T-cell (primary cell): ENCODE measurements at regions not wholly inside any gene's neighbourhood (a gene's known extent, or its start where the extent isn't known, plus 50 kb on each side); places are given as distances from the start of the nearest gene placed in this dataset.

ENCODE experiments used
- ATAC-seq, 4 experiments: fragments of 200-7000 bp in 3 of 4; fragments of 150-1000 bp in 1 of 4; cut with Tn5 transposase; replicated peaks in 1 of 4; 1 replicate in 3 of 4; 2 replicates in 1 of 4; pipeline ENCODE4 v1.10.0; 2021; ENCODE audit warnings: moderate library complexity in 3 of 4, mild to moderate bottlenecking in 2 of 4, moderate number of reproducible peaks in 1 of 4
- CTCF ChIA-PET, 2 donors: fragments of 300-600 bp; sonication (Branson Sonifier 250); formaldehyde crosslinking; loops; one replicate each; lab custom pipeline; 2022; ENCODE audit warnings: antibody characterized with exemption in 2 of 2; lab: Charles Lee
- POLR2A ChIA-PET, 2 donors: fragments of 300-600 bp; sonication (Branson Sonifier 250); formaldehyde crosslinking; loops; one replicate each; lab custom pipeline; 2022; ENCODE audit warnings: antibody characterized with exemption in 2 of 2; lab: Charles Lee
- DNase-seq, 35 experiments: peaks; one replicate each; pipeline versions ENCODE4 v3.0.0 to v3.0.0-alpha.2; 2013 to 2023
- H3K27ac ChIP-seq: one replicate; pipeline ENCODE4 v1.5.1; 2013; ENCODE audit warnings: low read length
- H3K27me3 ChIP-seq, 2 experiments: replicated peaks in 1 of 2; 1 replicate in 1 of 2; 2 replicates in 1 of 2; pipeline versions ENCODE4 v1.6.1 to v1.7.0; 2013; ENCODE audit warnings: low read length in 1 of 2, mixed read lengths in 1 of 2; ENCODE audit not compliant: control insufficient read depth in 2 of 2, insufficient read depth in 2 of 2; ENCODE audit errors: extremely low read depth in 1 of 2
- H3K36me3 ChIP-seq, 2 donors: 1 replicate in 1 of 2; 2 replicates in 1 of 2; pipeline versions ENCODE4 v1.6.1 to v1.7.0; 2013; ENCODE audit warnings: low read length in 1 of 2; ENCODE audit not compliant: control insufficient read depth in 2 of 2, insufficient read depth in 1 of 2; ENCODE audit errors: extremely low read depth in 1 of 2
- H3K4me1 ChIP-seq, 2 experiments: 1 replicate in 1 of 2; 2 replicates in 1 of 2; pipeline versions ENCODE4 v1.6.1 to v1.7.0; 2013; ENCODE audit warnings: low read length in 2 of 2, mixed read lengths in 1 of 2; ENCODE audit not compliant: insufficient read depth in 2 of 2, control insufficient read depth in 1 of 2; ENCODE audit errors: extremely low read depth in 1 of 2
- H3K4me3 ChIP-seq, 2 donors: 1 replicate in 1 of 2; 2 replicates in 1 of 2; pipeline versions ENCODE4 v1.5.1 to v1.7.0; 2013; ENCODE audit warnings: mild to moderate bottlenecking in 2 of 2, low read length in 1 of 2, moderate library complexity in 1 of 2; ENCODE audit not compliant: control insufficient read depth in 1 of 2; ENCODE audit errors: extremely low read depth in 1 of 2
- H3K9me3 ChIP-seq: 2 replicates; pipeline ENCODE4 v1.7.0; 2013
- H3K27ac Mint-ChIP-seq, 2 donors: one replicate each; pipeline ENCODE4 v1.8.0; 2020 to 2021; ENCODE audit warnings: mild to moderate bottlenecking in 2 of 2, mixed read lengths in 2 of 2
- H3K27me3 Mint-ChIP-seq, 2 donors: one replicate each; pipeline ENCODE4 v1.8.0; 2021 to 2022; ENCODE audit warnings: mixed read lengths in 2 of 2
- H3K36me3 Mint-ChIP-seq: one replicate; pipeline ENCODE4 v1.8.0; 2021; ENCODE audit warnings: mixed read lengths
- H3K4me1 Mint-ChIP-seq, 3 donors: one replicate each; pipeline ENCODE4 v1.8.0; 2020 to 2022; ENCODE audit warnings: mixed read lengths in 3 of 3, mild to moderate bottlenecking in 1 of 3
- H3K4me3 Mint-ChIP-seq, 3 donors: one replicate each; pipeline ENCODE4 v1.8.0; 2020 to 2022; ENCODE audit warnings: mild to moderate bottlenecking in 3 of 3, mixed read lengths in 3 of 3, moderate library complexity in 3 of 3
- H3K9me3 Mint-ChIP-seq, 3 donors: one replicate each; pipeline ENCODE4 v1.8.0; 2020 to 2022; ENCODE audit warnings: mixed read lengths in 3 of 3
- WGBS: methylation state at CpG from one replicate; pipeline ENCODE4 v1.1.5; 2013; ENCODE audit warnings: missing lambda C conversion rate; ENCODE audit not compliant: insufficient coverage; 5-methylcytosine and 5-hydroxymethylcytosine counted together

- no CpG with 5 or more reads among the region's 4 CpGs for whole genome bisulfite sequencing
- H3K27ac ChIP-seq = no peak overlapping the region
- H3K27ac Mint-ChIP-seq = peak overlapping the region in 1 of 2 donors; percentile 39
Measured at GRCh38 chr19:46947866-46948265, 71.8 kb upstream of the NPAS1 start.

DNA sequence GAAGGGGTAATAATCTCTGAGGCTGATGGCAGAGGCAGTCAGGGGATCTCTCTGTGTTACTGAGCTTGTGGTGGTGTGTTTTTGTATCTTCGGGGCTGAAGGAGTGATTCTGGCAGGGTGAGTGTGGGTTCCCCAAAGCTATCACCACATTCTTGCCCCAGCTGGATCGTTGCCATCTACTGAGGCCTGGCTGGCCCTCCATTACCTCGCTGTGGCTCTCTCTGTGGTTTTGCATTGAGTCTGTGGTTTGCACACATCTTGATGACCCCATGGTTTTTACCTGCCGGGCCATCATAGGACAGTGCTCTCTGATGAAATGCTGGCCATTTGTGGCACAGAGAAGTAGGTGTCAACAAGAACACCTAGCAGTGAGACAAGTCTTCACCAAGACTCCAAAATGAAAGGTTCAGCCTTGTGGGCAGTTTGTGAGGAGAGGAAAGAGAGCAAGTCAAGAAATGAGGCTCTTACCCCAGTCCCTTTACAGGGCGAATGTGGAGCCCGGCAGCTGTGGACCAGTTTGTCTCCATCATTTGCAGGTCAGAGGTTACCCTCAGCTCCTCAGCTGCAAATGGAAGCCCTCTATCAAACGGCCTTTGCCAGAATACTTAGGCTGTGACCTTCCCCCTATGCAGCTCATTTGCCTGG lies 69.0 kb upstream of the NPAS1 start:
- ATAC-seq (no peak), DNase-seq (no peak)
- 36% methylated on average over 3 of the region's 7 CpGs for WGBS
- H3K9me3 Mint-ChIP-seq = no peaks in the 10 kb centered on the region
- peaks cover 40 to 77% (median 69%) of the 10 kb centered on the region in 3 donors for H3K4me1 Mint-ChIP-seq
- Histone ChIP-seq H3K27me3 (no peaks in the 10 kb centered on the region), H3K4me3 (no peak overlapping the region), H3K36me3 (peaks cover 4 to 6% of the 10 kb centered on the region in 2 donors), H3K27ac (peak overlapping the region; percentile 43), H3K4me1 (peaks cover 11 to 61% of the 10 kb centered on the region in 2 experiments), H3K9me3 (no peaks in the 10 kb centered on the region)
- no peak overlapping the region for H3K4me3 Mint-ChIP-seq
- H3K36me3 Mint-ChIP-seq = peaks cover 19% of the 10 kb centered on the region
- H3K27ac Mint-ChIP-seq = peak overlapping the region; percentile 81 to 89
- H3K27me3 Mint-ChIP-seq = no peaks in the 10 kb centered on the region
- ChIA-PET POLR2A (no interaction called here), CTCF (interaction anchor here in 1 of 2 donors (0.5 kb wide), 1 partner anchor 53 kb away, joined by 3 read pairs; no protein-coding TSS in a partner anchor)

More at GRCh38 chr19:46947866-46948265, 71.8 kb upstream of the NPAS1 start:
- POLR2A ChIA-PET = no interaction called here
- Mint-ChIP-seq H3K4me3 (no peak overlapping the region), H3K27me3 (no peaks in the 10 kb centered on the region), H3K9me3 (no peaks in the 10 kb centered on the region), H3K4me1 (peaks cover 23 to 69% (median 59%) of the 10 kb centered on the region in 3 donors), H3K36me3 (peaks cover 24% of the 10 kb centered on the region)
- ATAC-seq = no peak
- no peak overlapping the region for H3K4me3 ChIP-seq
- no peaks in the 10 kb centered on the region for H3K9me3 ChIP-seq
- CTCF ChIA-PET = interaction anchor here in 1 of 2 donors (0.6 kb wide), 1 partner anchor 1222 kb away, joined by 10 read pairs; no protein-coding TSS in a partner anchor
- peaks cover 0 to 45% of the 10 kb centered on the region in 2 experiments for H3K4me1 ChIP-seq
- peaks cover 4 to 8% of the 10 kb centered on the region in 2 donors for H3K36me3 ChIP-seq
- no peaks in the 10 kb centered on the region for H3K27me3 ChIP-seq
- no peak for DNase-seq

DNA sequence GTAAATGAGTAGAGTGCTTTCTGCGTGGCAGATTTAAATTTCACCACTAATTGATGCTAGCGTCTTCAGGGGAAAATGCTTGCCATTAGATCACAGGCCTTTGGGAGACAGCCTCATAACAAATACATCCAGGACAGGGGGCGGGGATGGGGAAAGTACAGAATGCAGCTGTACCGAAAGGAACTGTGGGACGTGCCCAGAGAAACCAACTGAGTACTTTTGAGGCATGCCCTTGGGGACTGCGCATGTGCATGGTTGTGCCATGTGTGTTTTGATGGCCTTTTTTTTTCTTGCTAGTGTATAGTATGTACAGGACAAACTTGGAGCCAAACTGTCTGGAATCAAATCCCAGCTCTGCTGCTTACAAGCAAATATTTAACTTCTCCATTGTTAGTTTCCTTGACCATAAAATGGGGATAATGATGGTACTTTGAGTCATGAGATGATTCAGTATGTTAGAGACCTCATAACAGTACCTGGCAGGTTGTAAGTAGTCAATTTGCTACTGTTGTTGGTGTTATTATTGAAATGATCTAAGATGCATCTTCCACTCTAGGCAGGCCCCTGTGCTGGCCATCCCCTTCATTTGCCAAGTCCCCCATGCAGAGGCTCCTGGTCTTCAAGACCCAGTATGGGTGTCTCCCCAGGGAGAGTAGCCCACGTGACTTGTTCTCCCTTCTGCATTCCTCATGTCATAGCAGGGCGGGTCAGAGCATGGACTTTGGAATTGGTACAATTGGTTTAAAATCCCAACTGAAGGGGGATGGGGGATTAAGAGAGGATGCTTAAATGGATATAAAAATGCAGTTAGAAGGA lies 68.3 kb upstream of the NPAS1 start:
- POLR2A ChIA-PET = no interaction called here

DNA sequence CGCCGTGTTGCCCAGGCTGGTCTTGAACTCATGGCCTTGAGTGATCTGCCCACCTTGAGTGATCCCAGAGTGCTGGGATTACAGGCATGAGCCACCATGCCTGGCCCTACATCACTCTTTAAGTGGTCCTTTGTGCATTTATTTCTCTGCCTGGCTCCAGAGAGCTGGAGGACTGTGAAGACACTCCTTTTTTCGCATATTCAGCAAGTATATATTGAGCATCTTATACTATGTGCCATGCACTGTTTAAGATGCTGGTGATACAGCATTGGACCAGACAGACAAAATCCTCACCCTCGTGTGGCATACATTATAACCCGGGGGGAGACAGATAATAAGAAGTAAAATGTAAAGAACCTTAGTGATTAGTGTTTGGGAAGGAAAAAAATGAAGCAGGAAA lies 66.8 kb upstream of the NPAS1 start:
- H3K4me1 Mint-ChIP-seq = peaks cover 49 to 83% (median 76%) of the 10 kb centered on the region in 3 donors
- ATAC-seq (no peak), DNase-seq (no peak)
- WGBS = 96% methylated on average over 2 of the region's 5 CpGs
- POLR2A ChIA-PET = no interaction called here
- Histone ChIP-seq H3K36me3 (peaks cover 0 to 4% of the 10 kb centered on the region in 2 donors), H3K27me3 (no peaks in the 10 kb centered on the region), H3K4me1 (peaks cover 15 to 72% of the 10 kb centered on the region in 2 experiments), H3K4me3 (no peak overlapping the region), H3K27ac (peak overlapping the region; percentile 81), H3K9me3 (no peaks in the 10 kb centered on the region)
- peak overlapping the region in 1 of 3 donors; percentile 69 for H3K4me3 Mint-ChIP-seq
- H3K27ac Mint-ChIP-seq = peak overlapping the region; percentile 89 to 95
- H3K36me3 Mint-ChIP-seq = peaks cover 19% of the 10 kb centered on the region
- CTCF ChIA-PET = interaction anchor here in 1 of 2 donors (0.7 to 1.5 kb wide), 2 partner anchors 11 to 56 kb away, joined by 3 to 4 read pairs; no protein-coding TSS in a partner anchor
- no peaks in the 10 kb centered on the region for H3K27me3 Mint-ChIP-seq
- H3K9me3 Mint-ChIP-seq = no peaks in the 10 kb centered on the region

More for the DNA sequence above, 68.3 kb upstream of the NPAS1 start:
- peaks cover 15 to 61% of the 10 kb centered on the region in 2 experiments for H3K4me1 ChIP-seq
- peak overlapping the region; percentile 43 for H3K27ac ChIP-seq
- Mint-ChIP-seq H3K4me1 (peaks cover 44 to 78% (median 69%) of the 10 kb centered on the region in 3 donors), H3K27me3 (no peaks in the 10 kb centered on the region), H3K36me3 (peaks cover 19% of the 10 kb centered on the region), H3K4me3 (no peak overlapping the region), H3K27ac (peak overlapping the region; percentile 81 to 89), H3K9me3 (no peaks in the 10 kb centered on the region)
- H3K9me3 ChIP-seq = no peaks in the 10 kb centered on the region
- H3K27me3 ChIP-seq = no peaks in the 10 kb centered on the region
- no peak overlapping the region for H3K4me3 ChIP-seq
- 95% methylated on average over 4 of the region's 8 CpGs for WGBS
- CTCF ChIA-PET = interaction anchor here in 1 of 2 donors (0.5 kb wide), 1 partner anchor 54 kb away, joined by 3 read pairs; no protein-coding TSS in a partner anchor
- DNase-seq (peak in 1 of 35 experiments; percentile 37), ATAC-seq (no peak)
- peaks cover 4 to 6% of the 10 kb centered on the region in 2 donors for H3K36me3 ChIP-seq

DNA sequence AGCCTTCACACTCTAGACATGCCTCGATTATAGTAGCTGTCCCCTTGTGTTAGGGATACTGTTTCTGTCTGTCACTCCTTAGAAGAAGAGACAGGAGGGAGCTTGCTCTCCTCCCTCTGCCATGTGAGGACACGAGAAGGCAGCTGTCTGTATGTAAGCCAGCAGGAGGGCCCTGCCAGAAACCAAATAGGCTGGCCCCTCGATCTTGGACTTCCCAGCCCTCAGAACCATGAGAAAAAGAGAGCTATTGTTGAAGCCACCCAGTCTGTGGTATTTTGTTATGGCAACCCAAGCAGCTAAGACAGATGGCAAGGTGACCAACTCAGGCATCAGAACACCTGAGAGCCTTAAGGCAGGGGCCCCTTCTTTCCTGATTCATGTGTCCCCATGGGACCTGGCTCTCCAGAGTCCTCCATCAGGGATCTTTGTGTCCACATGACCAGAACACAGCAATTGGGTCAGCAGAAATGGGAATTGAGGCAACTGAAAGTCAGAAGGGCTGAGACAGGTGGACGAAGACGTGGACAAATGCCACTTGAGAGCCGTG lies 65.6 kb upstream of the NPAS1 start:
- peaks cover 16% of the 10 kb centered on the region for H3K36me3 Mint-ChIP-seq

More for the DNA sequence above, 65.6 kb upstream of the NPAS1 start:
- H3K4me3 ChIP-seq = no peak overlapping the region
- H3K27me3 ChIP-seq = no peaks in the 10 kb centered on the region
- peak overlapping the region; percentile 89 to 95 for H3K27ac Mint-ChIP-seq
- H3K27me3 Mint-ChIP-seq = no peaks in the 10 kb centered on the region
- H3K27ac ChIP-seq = peak overlapping the region; percentile 81
- 67% methylated on average over 3 of the region's 6 CpGs for WGBS
- no peak for DNase-seq
- H3K4me3 Mint-ChIP-seq = peak overlapping the region; percentile 69 to 80 (median 77)
- H3K4me1 ChIP-seq = peaks cover 15 to 81% of the 10 kb centered on the region in 2 experiments
- H3K4me1 Mint-ChIP-seq = peaks cover 49 to 84% (median 79%) of the 10 kb centered on the region in 3 donors
- POLR2A ChIA-PET = no interaction called here
- H3K36me3 ChIP-seq = peaks cover 0 to 4% of the 10 kb centered on the region in 2 donors
- H3K9me3 Mint-ChIP-seq = no peaks in the 10 kb centered on the region
- ATAC-seq = no peak
- CTCF ChIA-PET = interaction anchor here (0.5 to 1.5 kb wide), 3 partner anchors 9 to 97 kb away, joined by 3 read pairs; no protein-coding TSS in a partner anchor
- H3K9me3 ChIP-seq = no peaks in the 10 kb centered on the region
